ENCODE measurements at regions not wholly inside any gene's neighbourhood (a gene's known extent, or its start where the extent isn't known, plus 50 kb on each side); places are given as distances from the start of the nearest gene placed in this dataset.

- TF ChIP-seq, protein P1, sequence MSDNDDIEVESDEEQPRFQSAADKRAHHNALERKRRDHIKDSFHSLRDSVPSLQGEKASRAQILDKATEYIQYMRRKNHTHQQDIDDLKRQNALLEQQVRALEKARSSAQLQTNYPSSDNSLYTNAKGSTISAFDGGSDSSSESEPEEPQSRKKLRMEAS (IDR thresholded peaks at IDR 0.05): no peak
- TF ChIP-seq USF1 (IDR thresholded peaks at IDR 0.05) (no peak), ZBTB7A (IDR thresholded peaks at IDR 0.05; ENCODE audit: low read depth) (no peak), YY1 (IDR thresholded peaks at IDR 0.05; ENCODE audit: low read depth) (no peak), RAD21 (IDR thresholded peaks at IDR 0.05; ENCODE audit: low read depth) (no peak), TEAD4 (IDR thresholded peaks at IDR 0.05) (no peak), TAF1 (IDR thresholded peaks at IDR 0.05; ENCODE audit: low read depth) (no peak), CEBPB (IDR thresholded peaks at IDR 0.05) (no peak), EGR1 (IDR thresholded peaks at IDR 0.05) (no peak), CREB1 (IDR thresholded peaks at IDR 0.05; ENCODE audit: low read depth) (no peak), EP300 (IDR thresholded peaks at IDR 0.05; ENCODE audit: borderline replicate concordance) (no peak), TCF12 (IDR thresholded peaks at IDR 0.05; ENCODE audit: low read depth) (no peak)
- TF ChIP-seq, protein P2, sequence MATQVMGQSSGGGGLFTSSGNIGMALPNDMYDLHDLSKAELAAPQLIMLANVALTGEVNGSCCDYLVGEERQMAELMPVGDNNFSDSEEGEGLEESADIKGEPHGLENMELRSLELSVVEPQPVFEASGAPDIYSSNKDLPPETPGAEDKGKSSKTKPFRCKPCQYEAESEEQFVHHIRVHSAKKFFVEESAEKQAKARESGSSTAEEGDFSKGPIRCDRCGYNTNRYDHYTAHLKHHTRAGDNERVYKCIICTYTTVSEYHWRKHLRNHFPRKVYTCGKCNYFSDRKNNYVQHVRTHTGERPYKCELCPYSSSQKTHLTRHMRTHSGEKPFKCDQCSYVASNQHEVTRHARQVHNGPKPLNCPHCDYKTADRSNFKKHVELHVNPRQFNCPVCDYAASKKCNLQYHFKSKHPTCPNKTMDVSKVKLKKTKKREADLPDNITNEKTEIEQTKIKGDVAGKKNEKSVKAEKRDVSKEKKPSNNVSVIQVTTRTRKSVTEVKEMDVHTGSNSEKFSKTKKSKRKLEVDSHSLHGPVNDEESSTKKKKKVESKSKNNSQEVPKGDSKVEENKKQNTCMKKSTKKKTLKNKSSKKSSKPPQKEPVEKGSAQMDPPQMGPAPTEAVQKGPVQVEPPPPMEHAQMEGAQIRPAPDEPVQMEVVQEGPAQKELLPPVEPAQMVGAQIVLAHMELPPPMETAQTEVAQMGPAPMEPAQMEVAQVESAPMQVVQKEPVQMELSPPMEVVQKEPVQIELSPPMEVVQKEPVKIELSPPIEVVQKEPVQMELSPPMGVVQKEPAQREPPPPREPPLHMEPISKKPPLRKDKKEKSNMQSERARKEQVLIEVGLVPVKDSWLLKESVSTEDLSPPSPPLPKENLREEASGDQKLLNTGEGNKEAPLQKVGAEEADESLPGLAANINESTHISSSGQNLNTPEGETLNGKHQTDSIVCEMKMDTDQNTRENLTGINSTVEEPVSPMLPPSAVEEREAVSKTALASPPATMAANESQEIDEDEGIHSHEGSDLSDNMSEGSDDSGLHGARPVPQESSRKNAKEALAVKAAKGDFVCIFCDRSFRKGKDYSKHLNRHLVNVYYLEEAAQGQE (IDR thresholded peaks at IDR 0.05; ENCODE audit: low read depth): no peak
Observed at GRCh38 chr2:120570001-120570400, 165.7 kb upstream of the GLI2 start.
